ENCODE measurements at regions not wholly inside any gene's neighbourhood (a gene's known extent, or its start where the extent isn't known, plus 50 kb on each side); places are given as distances from the start of the nearest gene placed in this dataset.
A peak's percentile ranks its signal among the peaks of the same experiment; 100 is the strongest.

- TF ChIP-seq, protein P1, sequence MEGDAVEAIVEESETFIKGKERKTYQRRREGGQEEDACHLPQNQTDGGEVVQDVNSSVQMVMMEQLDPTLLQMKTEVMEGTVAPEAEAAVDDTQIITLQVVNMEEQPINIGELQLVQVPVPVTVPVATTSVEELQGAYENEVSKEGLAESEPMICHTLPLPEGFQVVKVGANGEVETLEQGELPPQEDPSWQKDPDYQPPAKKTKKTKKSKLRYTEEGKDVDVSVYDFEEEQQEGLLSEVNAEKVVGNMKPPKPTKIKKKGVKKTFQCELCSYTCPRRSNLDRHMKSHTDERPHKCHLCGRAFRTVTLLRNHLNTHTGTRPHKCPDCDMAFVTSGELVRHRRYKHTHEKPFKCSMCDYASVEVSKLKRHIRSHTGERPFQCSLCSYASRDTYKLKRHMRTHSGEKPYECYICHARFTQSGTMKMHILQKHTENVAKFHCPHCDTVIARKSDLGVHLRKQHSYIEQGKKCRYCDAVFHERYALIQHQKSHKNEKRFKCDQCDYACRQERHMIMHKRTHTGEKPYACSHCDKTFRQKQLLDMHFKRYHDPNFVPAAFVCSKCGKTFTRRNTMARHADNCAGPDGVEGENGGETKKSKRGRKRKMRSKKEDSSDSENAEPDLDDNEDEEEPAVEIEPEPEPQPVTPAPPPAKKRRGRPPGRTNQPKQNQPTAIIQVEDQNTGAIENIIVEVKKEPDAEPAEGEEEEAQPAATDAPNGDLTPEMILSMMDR (conservative IDR thresholded peaks at IDR 0.05): no peak
- H3K27ac ChIP-seq: no peak overlapping the region
Measured at GRCh38 chr7:84705079-84705478, 481.8 kb downstream of the SEMA3D start.

DNA sequence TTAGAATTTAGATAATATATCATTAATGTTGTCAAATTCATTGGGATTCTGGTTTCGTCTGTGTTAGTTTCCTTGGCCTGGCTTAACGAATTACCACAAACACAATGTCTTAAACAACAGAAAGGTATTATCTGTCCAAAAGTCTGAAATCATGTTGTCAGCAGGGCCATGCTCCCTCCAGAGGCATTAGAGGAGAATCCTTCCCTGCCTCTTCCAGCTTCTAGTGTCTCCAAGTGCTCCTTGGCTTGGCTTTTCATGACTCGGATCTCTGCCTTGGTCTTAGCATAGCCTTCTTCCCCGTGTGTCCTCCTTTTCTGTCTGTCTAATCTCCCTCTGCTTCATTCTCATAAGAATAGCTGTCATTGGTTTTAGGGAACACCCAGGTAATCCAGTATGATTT lies 482.5 kb downstream of the SEMA3D start:
- no peak overlapping the region for H3K27ac ChIP-seq
- TF ChIP-seq, protein P1 (conservative IDR thresholded peaks at IDR 0.05): no peak

GRCh38 chr7:84701524-84702306 lies 485.1 kb downstream of the SEMA3D start:
- TF ChIP-seq, protein P1 (conservative IDR thresholded peaks at IDR 0.05): no peak
- no peak overlapping the region for H3K27ac ChIP-seq

- TF ChIP-seq, protein P1 (conservative IDR thresholded peaks at IDR 0.05): no peak
- H3K27ac ChIP-seq: no peak overlapping the region
Measured at GRCh38 chr7:84700563-84701370, 486.1 kb downstream of the SEMA3D start.

GRCh38 chr7:84697506-84697905 lies 489.4 kb downstream of the SEMA3D start:
- TF ChIP-seq, protein P1 (conservative IDR thresholded peaks at IDR 0.05): no peak
- H3K27ac ChIP-seq: no peak overlapping the region

DNA sequence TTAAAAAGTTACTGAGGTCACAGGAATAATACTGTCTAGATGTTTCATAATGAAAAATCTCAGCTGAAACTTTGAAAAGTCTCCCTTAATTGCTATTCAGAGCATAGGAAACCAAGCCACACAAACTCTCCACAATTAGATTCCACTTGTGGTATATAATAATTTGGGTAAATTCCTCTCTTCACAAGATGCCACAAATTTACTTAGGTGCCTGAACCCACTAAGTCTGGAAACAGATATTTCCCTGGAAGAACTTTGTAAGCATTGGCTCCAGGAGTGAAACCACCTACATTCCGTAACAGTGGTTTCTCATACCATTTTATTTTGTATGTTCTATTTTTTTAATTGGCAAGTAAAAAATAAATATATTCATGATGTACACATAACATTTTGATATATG lies 493.4 kb downstream of the SEMA3D start:
- H3K27ac ChIP-seq: no peak overlapping the region
- TF ChIP-seq, protein P1 (conservative IDR thresholded peaks at IDR 0.05): no peak

DNA sequence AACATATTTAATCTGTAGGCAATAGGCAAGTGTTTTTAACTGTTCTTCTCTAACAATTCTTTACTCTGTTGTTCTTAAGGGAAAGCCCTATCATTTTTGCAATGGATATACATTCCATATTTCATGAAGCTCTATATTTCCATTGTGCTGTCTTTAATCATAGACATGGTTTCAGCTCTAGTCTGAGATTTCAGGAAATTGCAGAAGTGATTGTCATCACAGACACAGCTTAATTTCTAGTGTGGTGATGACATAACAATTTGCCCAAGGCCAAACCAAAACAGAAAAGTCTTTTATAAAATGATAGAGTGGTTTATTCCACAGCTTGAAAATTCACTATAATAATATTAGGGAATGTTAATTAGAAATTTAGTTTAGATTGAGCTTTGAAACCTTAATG lies 494.1 kb upstream of the SEMA3A start:
- TF ChIP-seq, protein P1 (conservative IDR thresholded peaks at IDR 0.05): no peak
- H3K27ac ChIP-seq: peak overlapping the region; percentile 62
